Panc1 (cell line): ENCODE measurements at regions not wholly inside any gene's neighbourhood (a gene's known extent, or its start where the extent isn't known, plus 50 kb on each side); places are given as distances from the start of the nearest gene placed in this dataset.

Experiments
- ATAC-seq: fragments of 200-7000 bp; cut with Tn5 transposase; 2 replicates; pipeline ENCODE4 v1.9.1; 2020; ENCODE audit warnings: mild to moderate bottlenecking, moderate library complexity
- BruUV-seq: library from RNA; stranded (reverse); fragments of 400-500 nt; replicated peaks from 2 replicates; lab custom pipeline; 2021; lab: Mats Ljungman, UMichigan
- CTCF ChIA-PET: fragments of 300-600 bp; sonication (Branson Sonifier 250); formaldehyde crosslinking; loops from one replicate; lab custom pipeline; 2022; ENCODE audit warnings: antibody characterized with exemption; lab: Charles Lee
- POLR2A ChIA-PET: fragments of 300-600 bp; sonication (Branson Sonifier 250); formaldehyde crosslinking; loops from one replicate; lab custom pipeline; 2022; ENCODE audit warnings: antibody characterized with exemption; lab: Charles Lee
- DNase-seq: peaks from one replicate; pipeline ENCODE4 v3.0.0-alpha.2; 2010; ENCODE audit warnings: low read depth, low spot score
- H3K27ac ChIP-seq: 2 replicates; pipeline ENCODE4 v1.5.1; 2011; ENCODE audit warnings: mild to moderate bottlenecking, low read length, inconsistent platforms
- H3K27me3 ChIP-seq: fragments of 200-500 bp; sonication (Bioruptor generic); 2 replicates; pipeline ENCODE4 v1.6.0; 2014; ENCODE audit warnings: low read length, inconsistent platforms; ENCODE audit not compliant: control insufficient read depth, insufficient read depth
- H3K36me3 ChIP-seq: fragments of 200-500 bp; sonication (Bioruptor generic); 2 replicates; pipeline ENCODE4 v1.5.1; 2014; ENCODE audit warnings: inconsistent platforms, mild to moderate bottlenecking, low read length, moderate library complexity; ENCODE audit not compliant: control insufficient read depth, insufficient read depth
- H3K4me1 ChIP-seq: 2 replicates; pipeline ENCODE4 v1.5.1; 2011; ENCODE audit warnings: inconsistent platforms, mild to moderate bottlenecking, low read length, moderate library complexity; ENCODE audit not compliant: control insufficient read depth, insufficient read depth
- H3K4me3 ChIP-seq, 2 experiments: 2 replicates each; pipeline ENCODE4 v1.5.1; 2011 to 2012; ENCODE audit warnings: low read depth in 2 of 2, low read length in 2 of 2, mild to moderate bottlenecking in 2 of 2, inconsistent platforms in 1 of 2, moderate library complexity in 1 of 2
- H3K9me3 ChIP-seq: fragments of 200-500 bp; sonication (Bioruptor generic); 2 replicates; pipeline ENCODE4 v1.5.1; 2014; ENCODE audit warnings: low read depth, mild to moderate bottlenecking, inconsistent platforms, low read length, moderate library complexity; ENCODE audit not compliant: control insufficient read depth, insufficient read depth
- CTCF ChIP-seq: fragments of 450-650 bp; IDR thresholded peaks from 2 replicates; pipeline ENCODE4 v1.5.1; 2017; ENCODE audit warnings: mild to moderate bottlenecking
- POLR2AphosphoS5 ChIP-seq: IDR thresholded peaks from 2 replicates; pipeline ENCODE4 v1.6.1; 2012; ENCODE audit warnings: mild to moderate bottlenecking, low read depth, low read length, moderate library complexity
- REST ChIP-seq, 2 experiments: IDR thresholded peaks; 2 replicates each; pipeline ENCODE4 v1.6.1; 2011 to 2012; ENCODE audit warnings: low read depth in 2 of 2, control low read depth in 1 of 2, low read length in 1 of 2, mild to moderate bottlenecking in 1 of 2, moderate library complexity in 1 of 2; ENCODE audit not compliant: insufficient read depth in 1 of 2
- SIN3A ChIP-seq: IDR thresholded peaks from 2 replicates; pipeline ENCODE4 v1.6.1; 2012; ENCODE audit warnings: low read depth, mild to moderate bottlenecking, low read length, moderate library complexity, borderline replicate concordance; ENCODE audit not compliant: insufficient read depth
- TCF7L2 ChIP-seq: IDR thresholded peaks from 2 replicates; pipeline ENCODE4 v1.6.1; 2011; ENCODE audit warnings: mild to moderate bottlenecking, low read depth, low read length, inconsistent platforms
- in situ Hi-C: cut with HindIII; loops from 2 replicates; pipeline ENCODE4 v1.10.0; 2016; ENCODE audit warnings: low sequenced_read_pairs, low pct_unique_long_range_greater_than_20kb
- intact Hi-C: fragments of 100-400 bp; cut with micrococcal nuclease; formaldehyde crosslinking; loops from one replicate; pipeline ENCODE4 v1.10.0; 2022; ENCODE audit not compliant: unreplicated experiment

GRCh38 chr9:89791754-89792153, 186.9 kb downstream of the GADD45G start:
- ChIA-PET POLR2A (no interaction called here), CTCF (no interaction called here)
- BruUV-seq = no TSS peak
- TF ChIP-seq REST (IDR thresholded peaks at IDR 0.05; ENCODE audit: insufficient read depth in 1 of 2, low read depth in 2 of 2, low read length in 1 of 2) = no peak
- TF ChIP-seq POLR2AphosphoS5 = no peak
- TF ChIP-seq CTCF = no peak
- no peak for TF ChIP-seq TCF7L2
- TF ChIP-seq SIN3A = no peak
- in situ Hi-C loops (no loop called here), intact Hi-C loops (no loop called here)
- Histone ChIP-seq H3K4me3 (no peak overlapping the region), H3K36me3 (no peaks in the 10 kb centered on the region), H3K4me1 (no peaks in the 10 kb centered on the region), H3K27me3 (no peaks in the 10 kb centered on the region), H3K9me3 (no peaks in the 10 kb centered on the region), H3K27ac (no peak overlapping the region)
- DNase-seq (no peak), ATAC-seq (no peak)

GRCh38 chr9:89792189-89793123, 187.6 kb downstream of the GADD45G start:
- TF ChIP-seq SIN3A = no peak
- no peak for TF ChIP-seq TCF7L2
- no peak for TF ChIP-seq CTCF
- TF ChIP-seq POLR2AphosphoS5 = no peak
- TF ChIP-seq REST (IDR thresholded peaks at IDR 0.05; ENCODE audit: insufficient read depth in 1 of 2, low read depth in 2 of 2, low read length in 1 of 2) = no peak
- no peaks in the 10 kb centered on the region for H3K4me1 ChIP-seq
- CTCF ChIA-PET = no interaction called here
- H3K36me3 ChIP-seq = no peaks in the 10 kb centered on the region
- in situ Hi-C loops (no loop called here), intact Hi-C loops (no loop called here)
- BruUV-seq = no TSS peak
- ATAC-seq (no peak; the same call in 1 of the 2 replicates), DNase-seq (no peak)
- POLR2A ChIA-PET = no interaction called here
- no peaks in the 10 kb centered on the region for H3K27me3 ChIP-seq
- H3K4me3 ChIP-seq = no peak overlapping the region
- no peak overlapping the region for H3K27ac ChIP-seq
- H3K9me3 ChIP-seq = no peaks in the 10 kb centered on the region
